Suprapubic skin (tissue), 4 donors: ENCODE measurements at regions not wholly inside any gene's neighbourhood (a gene's known extent, or its start where the extent isn't known, plus 50 kb on each side); places are given as distances from the start of the nearest gene placed in this dataset.

Experiments used
- DNase-seq, 2 donors: peaks; one replicate each; pipeline ENCODE4 v3.0.0-alpha.2; 2019; ENCODE audit warnings: low spot score in 2 of 2
- H3K27ac ChIP-seq: fragments of 200-600 bp; sonication (generic); one replicate; pipeline ENCODE4 v1.5.1; 2019
- H3K27me3 ChIP-seq: fragments of 200-600 bp; sonication (generic); one replicate; pipeline ENCODE4 v1.5.1; 2019
- H3K36me3 ChIP-seq: fragments of 200-600 bp; sonication (generic); one replicate; pipeline ENCODE4 v1.5.1; 2019
- H3K4me1 ChIP-seq: fragments of 200-600 bp; sonication (generic); one replicate; pipeline ENCODE4 v1.5.1; 2019
- H3K4me3 ChIP-seq: fragments of 200-600 bp; sonication (generic); one replicate; pipeline ENCODE4 v1.5.1; 2019; ENCODE audit warnings: mild to moderate bottlenecking
- H3K9me3 ChIP-seq: fragments of 200-600 bp; sonication (generic); one replicate; pipeline ENCODE4 v1.5.1; 2019
- EP300 ChIP-seq: sonication (generic); formaldehyde crosslinking; IDR thresholded peaks from one replicate; pipeline ENCODE4 v1.6.1; 2017; ENCODE audit warnings: antibody characterized with exemption
- POLR2A ChIP-seq, 2 donors: fragments of 450-650 bp; IDR thresholded peaks; one replicate each; pipeline ENCODE4 v1.6.1; 2017; ENCODE audit warnings: antibody characterized with exemption in 2 of 2, mild to moderate bottlenecking in 2 of 2, moderate library complexity in 2 of 2
- POLR2AphosphoS5 ChIP-seq, 3 donors: sonication (generic); formaldehyde crosslinking; IDR thresholded peaks; one replicate each; pipeline ENCODE4 v1.6.1; 2017; ENCODE audit warnings: antibody characterized with exemption in 3 of 3
- WGBS: methylation state at CpG from one replicate; pipeline ENCODE4 v1.1.5; 2018; 5-methylcytosine and 5-hydroxymethylcytosine counted together
- TF ChIP-seq, protein P1 (sequence below), 2 donors: fragments of 200-600 bp in 1 of 2; fragments of 450-650 bp in 1 of 2; sonication (generic) in 1 of 2; IDR thresholded peaks; one replicate each; pipeline ENCODE4 v1.5.1; 2016 to 2019; ENCODE audit warnings: antibody characterized with exemption in 2 of 2, mild to moderate bottlenecking in 1 of 2, moderate library complexity in 1 of 2

DNA sequence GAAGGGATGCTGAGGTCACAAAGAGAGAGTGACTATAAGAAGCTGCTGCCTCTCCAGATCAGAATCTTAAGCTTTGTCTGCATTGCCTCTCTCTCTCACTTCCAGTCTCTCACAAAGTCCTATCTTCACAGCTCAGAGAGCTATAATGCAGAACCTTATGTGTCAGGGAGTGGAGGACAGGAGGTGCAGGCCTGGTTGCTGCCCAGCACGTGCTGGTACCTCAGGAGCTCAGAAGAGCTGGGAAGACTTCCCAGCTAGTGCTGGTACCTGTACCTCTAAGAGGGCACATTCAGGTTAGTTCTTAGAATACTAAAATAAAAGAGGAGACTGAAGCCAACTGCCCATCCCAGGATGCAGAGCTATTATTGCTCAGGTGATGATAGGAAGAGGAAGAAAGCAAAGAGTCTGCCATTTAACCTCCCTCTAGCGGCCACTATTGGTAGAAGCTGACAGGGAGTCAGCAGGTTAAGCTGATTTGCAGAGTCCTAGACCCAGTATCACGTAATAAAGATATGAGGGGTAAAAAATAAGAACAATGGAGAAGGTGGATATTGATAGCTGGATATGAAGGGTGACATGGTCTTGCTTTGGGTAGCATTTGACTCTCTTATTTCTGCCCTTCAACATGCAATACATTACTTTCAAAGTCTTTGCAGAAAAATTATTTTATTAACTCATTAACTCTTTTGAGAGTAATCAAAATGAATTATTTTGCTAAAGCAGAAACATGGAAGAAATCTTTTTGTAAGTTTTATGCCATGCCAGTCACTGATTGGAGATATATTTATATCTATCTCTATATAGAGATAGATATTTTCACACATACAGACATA, 138.1 kb upstream of the HMCN1 start:
- WGBS: 75% methylated on average over 3 of the region's 3 CpGs
- H3K4me1 ChIP-seq: peaks cover 5% of the 10 kb centered on the region
- DNase-seq: no peak
- no peaks in the 10 kb centered on the region for H3K9me3 ChIP-seq
- H3K27me3 ChIP-seq: no peaks in the 10 kb centered on the region
- no peak overlapping the region for H3K27ac ChIP-seq
- H3K4me3 ChIP-seq: no peak overlapping the region
- TF ChIP-seq EP300: no peak
- TF ChIP-seq, protein P1, sequence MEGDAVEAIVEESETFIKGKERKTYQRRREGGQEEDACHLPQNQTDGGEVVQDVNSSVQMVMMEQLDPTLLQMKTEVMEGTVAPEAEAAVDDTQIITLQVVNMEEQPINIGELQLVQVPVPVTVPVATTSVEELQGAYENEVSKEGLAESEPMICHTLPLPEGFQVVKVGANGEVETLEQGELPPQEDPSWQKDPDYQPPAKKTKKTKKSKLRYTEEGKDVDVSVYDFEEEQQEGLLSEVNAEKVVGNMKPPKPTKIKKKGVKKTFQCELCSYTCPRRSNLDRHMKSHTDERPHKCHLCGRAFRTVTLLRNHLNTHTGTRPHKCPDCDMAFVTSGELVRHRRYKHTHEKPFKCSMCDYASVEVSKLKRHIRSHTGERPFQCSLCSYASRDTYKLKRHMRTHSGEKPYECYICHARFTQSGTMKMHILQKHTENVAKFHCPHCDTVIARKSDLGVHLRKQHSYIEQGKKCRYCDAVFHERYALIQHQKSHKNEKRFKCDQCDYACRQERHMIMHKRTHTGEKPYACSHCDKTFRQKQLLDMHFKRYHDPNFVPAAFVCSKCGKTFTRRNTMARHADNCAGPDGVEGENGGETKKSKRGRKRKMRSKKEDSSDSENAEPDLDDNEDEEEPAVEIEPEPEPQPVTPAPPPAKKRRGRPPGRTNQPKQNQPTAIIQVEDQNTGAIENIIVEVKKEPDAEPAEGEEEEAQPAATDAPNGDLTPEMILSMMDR (IDR thresholded peaks at IDR 0.05): peak; percentile 14 to 33
- no peaks in the 10 kb centered on the region for H3K36me3 ChIP-seq

DNA sequence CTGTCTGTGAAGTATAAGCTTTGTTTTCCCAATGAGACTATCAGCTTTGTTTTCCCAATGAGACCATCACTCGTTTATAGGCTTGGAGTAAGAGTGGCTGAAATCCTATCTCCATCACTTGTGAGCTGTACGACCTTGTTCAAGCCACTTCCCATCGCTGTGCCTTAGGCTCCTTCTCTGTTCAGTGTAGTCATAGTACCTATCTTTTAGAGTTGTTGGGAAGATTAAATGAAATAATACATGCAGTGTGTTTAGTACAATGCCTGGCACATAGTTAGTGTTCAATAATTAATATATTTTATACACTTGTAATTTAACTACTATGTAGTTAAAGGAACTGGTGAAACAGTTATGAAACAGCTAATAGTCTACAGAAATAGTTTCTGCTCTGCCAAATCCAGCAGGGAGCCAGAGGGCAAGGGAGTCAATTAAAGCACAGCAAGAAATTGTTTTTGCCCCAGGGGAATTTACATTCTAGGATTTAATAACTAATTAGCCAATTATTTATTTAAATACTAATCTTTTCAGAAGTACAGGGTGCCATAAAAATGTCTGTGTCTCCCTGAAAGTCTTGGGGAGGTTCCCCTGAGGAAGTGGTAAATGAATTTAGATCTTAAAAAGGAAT, 139.3 kb upstream of the HMCN1 start:
- no peaks in the 10 kb centered on the region for H3K36me3 ChIP-seq
- peaks cover 5% of the 10 kb centered on the region for H3K4me1 ChIP-seq
- WGBS: 75% methylated on average over 3 of the region's 3 CpGs
- no peaks in the 10 kb centered on the region for H3K9me3 ChIP-seq
- no peak for DNase-seq
- TF ChIP-seq POLR2A (IDR thresholded peaks at IDR 0.05) (no peak), POLR2AphosphoS5 (IDR thresholded peaks at IDR 0.05) (no peak), EP300 (no peak)
- TF ChIP-seq, protein P1 (IDR thresholded peaks at IDR 0.05): no peak
- no peak overlapping the region for H3K4me3 ChIP-seq
- no peak overlapping the region for H3K27ac ChIP-seq
- no peaks in the 10 kb centered on the region for H3K27me3 ChIP-seq

DNA sequence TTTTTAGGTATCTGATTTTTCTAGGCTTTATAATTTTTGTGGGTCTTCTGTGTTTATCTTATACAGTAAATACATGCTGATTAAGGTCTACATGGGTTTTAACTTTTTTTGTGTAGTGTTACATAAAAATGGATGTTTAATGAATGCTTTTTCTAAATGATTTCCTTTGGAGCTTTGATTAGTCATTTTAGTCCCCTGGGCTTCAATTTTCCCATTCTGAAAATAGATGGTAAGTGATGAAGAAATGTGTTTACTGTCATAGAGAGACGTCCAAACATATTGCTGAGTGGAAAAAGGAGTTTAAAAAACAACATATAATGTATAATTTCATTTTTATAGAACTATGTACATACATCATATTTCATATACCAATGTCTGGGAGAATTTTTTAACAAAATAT, 140.9 kb upstream of the HMCN1 start:
- DNase-seq: no peak
- Histone ChIP-seq H3K4me3 (no peak overlapping the region), H3K9me3 (no peaks in the 10 kb centered on the region), H3K27me3 (no peaks in the 10 kb centered on the region), H3K27ac (no peak overlapping the region), H3K36me3 (no peaks in the 10 kb centered on the region), H3K4me1 (peaks cover 5% of the 10 kb centered on the region)
- TF ChIP-seq, protein P1 (IDR thresholded peaks at IDR 0.05): no peak
- no peak for TF ChIP-seq EP300
- TF ChIP-seq POLR2AphosphoS5 (IDR thresholded peaks at IDR 0.05): no peak
- no peak for TF ChIP-seq POLR2A (IDR thresholded peaks at IDR 0.05)
- WGBS: 51% methylated on average over 1 of the region's 1 CpG

DNA sequence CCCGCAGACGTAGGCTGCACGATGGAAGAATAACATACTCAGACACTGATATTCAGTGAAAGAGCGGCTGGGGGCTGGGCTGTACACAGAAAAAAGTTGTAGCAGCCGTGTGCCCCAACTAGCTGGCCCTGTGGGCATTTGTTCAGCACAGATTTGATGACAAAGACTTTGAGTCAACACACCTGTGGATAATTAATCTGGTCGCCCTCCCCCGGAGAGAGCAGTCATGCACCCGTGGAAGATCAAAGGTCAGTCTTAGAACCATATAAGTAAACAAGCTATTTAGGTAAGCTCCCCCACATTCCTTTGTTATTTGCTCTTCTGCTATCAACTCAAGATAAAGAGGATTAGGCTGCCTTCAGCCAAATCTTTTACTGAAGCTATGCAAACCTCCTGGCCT, 148.4 kb upstream of the HMCN1 start:
- Histone ChIP-seq H3K9me3 (no peaks in the 10 kb centered on the region), H3K4me1 (no peaks in the 10 kb centered on the region), H3K27me3 (no peaks in the 10 kb centered on the region), H3K27ac (no peak overlapping the region), H3K4me3 (no peak overlapping the region), H3K36me3 (no peaks in the 10 kb centered on the region)
- WGBS: 86% methylated on average over 8 of the region's 8 CpGs
- TF ChIP-seq EP300: no peak
- TF ChIP-seq, protein P1 (IDR thresholded peaks at IDR 0.05): no peak
- no peak for DNase-seq

DNA sequence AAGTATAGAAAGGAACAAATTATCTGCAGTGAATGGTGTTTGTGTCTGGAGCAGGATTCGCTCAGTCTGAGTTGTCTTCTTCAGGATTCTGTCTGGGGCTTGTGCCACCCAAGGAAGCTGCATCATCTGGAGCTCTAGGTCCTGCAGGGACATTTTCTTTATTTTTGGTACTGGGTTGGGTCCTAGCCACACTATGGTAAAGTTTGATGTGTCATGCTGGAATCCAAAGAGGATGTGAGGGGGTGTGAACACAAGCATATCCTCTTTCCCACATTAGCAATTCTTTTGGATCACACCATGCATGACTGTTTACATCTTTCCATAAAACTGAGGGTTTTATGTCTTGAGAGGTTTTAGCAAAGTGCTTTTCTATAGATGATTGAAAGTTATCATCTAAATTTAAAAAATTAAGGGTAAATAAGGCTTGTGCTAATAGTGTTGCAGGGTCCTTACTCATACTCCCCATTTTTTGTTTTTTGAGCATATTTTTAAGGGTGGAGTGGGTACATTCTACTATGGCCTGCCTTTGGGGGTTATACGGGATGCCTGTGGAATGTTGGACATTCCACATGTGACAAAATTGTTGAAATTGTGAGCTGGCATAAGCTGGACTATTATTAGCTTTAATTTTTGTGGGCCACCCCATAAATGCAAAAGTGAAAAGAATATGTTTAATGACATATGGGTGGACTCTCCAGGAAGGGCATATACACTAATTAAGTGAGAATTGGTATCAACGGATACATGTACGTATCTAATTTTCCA, 152.0 kb upstream of the HMCN1 start:
- DNase-seq: no peak
- WGBS: 81% methylated on average over 4 of the region's 4 CpGs
- TF ChIP-seq, protein P1 (IDR thresholded peaks at IDR 0.05): no peak
- TF ChIP-seq POLR2A (IDR thresholded peaks at IDR 0.05): no peak
- TF ChIP-seq EP300: no peak
- TF ChIP-seq POLR2AphosphoS5 (IDR thresholded peaks at IDR 0.05): no peak

More for the DNA sequence above, 152.0 kb upstream of the HMCN1 start:
- no peak overlapping the region for H3K4me3 ChIP-seq
- no peak overlapping the region for H3K27ac ChIP-seq
- no peaks in the 10 kb centered on the region for H3K4me1 ChIP-seq
- H3K36me3 ChIP-seq: no peaks in the 10 kb centered on the region
- H3K9me3 ChIP-seq: peaks cover 11% of the 10 kb centered on the region
- H3K27me3 ChIP-seq: no peaks in the 10 kb centered on the region
